Tibial artery (tissue), 4 donors: ENCODE measurements at regions not wholly inside any gene's neighbourhood (a gene's known extent, or its start where the extent isn't known, plus 50 kb on each side); places are given as distances from the start of the nearest gene placed in this dataset.

ENCODE experiments used
- DNase-seq, 2 donors: peaks; one replicate each; pipeline ENCODE4 v3.0.0-alpha.2; 2019
- H3K27ac ChIP-seq, 2 donors: fragments of 200-600 bp; sonication (generic) in 1 of 2; 1 replicate in 1 of 2; 2 replicates in 1 of 2; pipeline ENCODE4 v1.5.1; 2018 to 2019; ENCODE audit warnings: mild to moderate bottlenecking in 1 of 2
- H3K27me3 ChIP-seq, 2 donors: fragments of 200-600 bp; sonication (generic) in 1 of 2; one replicate each; pipeline versions ENCODE4 v1.5.1 to v1.6.0; 2016 to 2019
- H3K36me3 ChIP-seq, 3 donors: fragments of 200-600 bp; sonication (generic) in 2 of 3; one replicate each; pipeline ENCODE4 v1.5.1; 2016 to 2019; ENCODE audit warnings: mild to moderate bottlenecking in 2 of 3
- H3K4me1 ChIP-seq, 4 donors: fragments of 200-600 bp; sonication (generic) in 2 of 4; 1 replicate in 3 of 4; 2 replicates in 1 of 4; pipeline ENCODE4 v1.5.1; 2016 to 2019
- H3K4me3 ChIP-seq, 2 donors: fragments of 200-600 bp; sonication (generic) in 1 of 2; 1 replicate in 1 of 2; 2 replicates in 1 of 2; pipeline ENCODE4 v1.5.1; 2018 to 2019; ENCODE audit warnings: mild to moderate bottlenecking in 2 of 2
- H3K9me3 ChIP-seq, 3 donors: fragments of 200-600 bp; sonication (generic) in 1 of 3; one replicate each; pipeline ENCODE4 v1.5.1; 2016 to 2019
- intact Hi-C: fragments of 100-400 bp; cut with DNase I; formaldehyde crosslinking; loops from one replicate; pipeline ENCODE4 v1.15.0; 2023; ENCODE audit warnings: low total_unique reads
- TF ChIP-seq, protein P1 (sequence below), 2 experiments: fragments of 200-600 bp in 1 of 2; fragments of 450-650 bp in 1 of 2; IDR thresholded peaks; one replicate each; pipeline ENCODE4 v1.5.1; 2017 to 2019; ENCODE audit warnings: antibody characterized with exemption in 2 of 2, mild to moderate bottlenecking in 1 of 2, moderate library complexity in 1 of 2

DNA sequence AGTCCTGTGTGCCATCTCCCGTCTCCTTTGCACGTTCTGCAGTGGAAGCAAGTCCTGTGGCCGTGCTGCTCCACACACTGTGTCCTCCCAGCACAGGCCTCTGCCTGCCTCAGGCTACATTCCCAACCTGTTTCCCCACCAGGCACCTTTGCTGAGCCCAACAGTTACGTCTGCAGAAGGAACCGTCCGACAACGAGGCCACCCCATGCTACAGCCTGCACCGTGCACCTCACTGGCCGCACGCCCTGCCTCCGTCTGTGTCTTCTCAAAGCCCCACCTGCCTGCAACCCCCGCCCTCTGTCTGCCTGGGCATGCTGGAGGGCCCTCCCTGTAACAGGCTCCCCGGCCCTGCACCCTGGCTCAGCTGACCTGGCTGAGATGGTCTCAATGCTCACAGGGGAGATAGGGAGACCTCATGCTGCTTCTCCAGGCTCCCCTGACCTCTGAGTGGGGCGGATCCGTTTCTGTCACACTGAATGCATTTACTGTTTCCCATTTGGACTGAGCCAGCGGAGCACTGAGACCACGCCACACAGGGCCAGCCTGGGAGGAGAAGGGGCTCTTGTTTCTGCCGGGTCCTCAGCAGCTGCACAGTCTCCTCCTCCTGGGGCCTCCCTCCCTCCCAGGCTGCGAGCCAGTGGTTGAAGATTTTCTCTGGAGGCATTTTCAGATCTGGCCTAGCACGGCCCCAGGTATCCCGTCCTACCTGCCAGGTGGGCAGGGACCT is 109.1 kb upstream of the OTOS start:
- H3K27ac ChIP-seq: peak overlapping the region; percentile 90 to 97
- H3K36me3 ChIP-seq: no peaks in the 10 kb centered on the region
- intact Hi-C loops: loop anchor here (10.0 kb wide), 1 partner anchor 1965 kb away; the partner anchor contains the start of gene PER2
- no peaks in the 10 kb centered on the region for H3K27me3 ChIP-seq
- TF ChIP-seq, protein P1, sequence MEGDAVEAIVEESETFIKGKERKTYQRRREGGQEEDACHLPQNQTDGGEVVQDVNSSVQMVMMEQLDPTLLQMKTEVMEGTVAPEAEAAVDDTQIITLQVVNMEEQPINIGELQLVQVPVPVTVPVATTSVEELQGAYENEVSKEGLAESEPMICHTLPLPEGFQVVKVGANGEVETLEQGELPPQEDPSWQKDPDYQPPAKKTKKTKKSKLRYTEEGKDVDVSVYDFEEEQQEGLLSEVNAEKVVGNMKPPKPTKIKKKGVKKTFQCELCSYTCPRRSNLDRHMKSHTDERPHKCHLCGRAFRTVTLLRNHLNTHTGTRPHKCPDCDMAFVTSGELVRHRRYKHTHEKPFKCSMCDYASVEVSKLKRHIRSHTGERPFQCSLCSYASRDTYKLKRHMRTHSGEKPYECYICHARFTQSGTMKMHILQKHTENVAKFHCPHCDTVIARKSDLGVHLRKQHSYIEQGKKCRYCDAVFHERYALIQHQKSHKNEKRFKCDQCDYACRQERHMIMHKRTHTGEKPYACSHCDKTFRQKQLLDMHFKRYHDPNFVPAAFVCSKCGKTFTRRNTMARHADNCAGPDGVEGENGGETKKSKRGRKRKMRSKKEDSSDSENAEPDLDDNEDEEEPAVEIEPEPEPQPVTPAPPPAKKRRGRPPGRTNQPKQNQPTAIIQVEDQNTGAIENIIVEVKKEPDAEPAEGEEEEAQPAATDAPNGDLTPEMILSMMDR (IDR thresholded peaks at IDR 0.05): no peak
- H3K4me1 ChIP-seq: peaks cover 0 to 63% (median 47%) of the 10 kb centered on the region in 4 donors
- no peaks in the 10 kb centered on the region for H3K9me3 ChIP-seq
- no peak for DNase-seq
- no peak overlapping the region for H3K4me3 ChIP-seq

DNA sequence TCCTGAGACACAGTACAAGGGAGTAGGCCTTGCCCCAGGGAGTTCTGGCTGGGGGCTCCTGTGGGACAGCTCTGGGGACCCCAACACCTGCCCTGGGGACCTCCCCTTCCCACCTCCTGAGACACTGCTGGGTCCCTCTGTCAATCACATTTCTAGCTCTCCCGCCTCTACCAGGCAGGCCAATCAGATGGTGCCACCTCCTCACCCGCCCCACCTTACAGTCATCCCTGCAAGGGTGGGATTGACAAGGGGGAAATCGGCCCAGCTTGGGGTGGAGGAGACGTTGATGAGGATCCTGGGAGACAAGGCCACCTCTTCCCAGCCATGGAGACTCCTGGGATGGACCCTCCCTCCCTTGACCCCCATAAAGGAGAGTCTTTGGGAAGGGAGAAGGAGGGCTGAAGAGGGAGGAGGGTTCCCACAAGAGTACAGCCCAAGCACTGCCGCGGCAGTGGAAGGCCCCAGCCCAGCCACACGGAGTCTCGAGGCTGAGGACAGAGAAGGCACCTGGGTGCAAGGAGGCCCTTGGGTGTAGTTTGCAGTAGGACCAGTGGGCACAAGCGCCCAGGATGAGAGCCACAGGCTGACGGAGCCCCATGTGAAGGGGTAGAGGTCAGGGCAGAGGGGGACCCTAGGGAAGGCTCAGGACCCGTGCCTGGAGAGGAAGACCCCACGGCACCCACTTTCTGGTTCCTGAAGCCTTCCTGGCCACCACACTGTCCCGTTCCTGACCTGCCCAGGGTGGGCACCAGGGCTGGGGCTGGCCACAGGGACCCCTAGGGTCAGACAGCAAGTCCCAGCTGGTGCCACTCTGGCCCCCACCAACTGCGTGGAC is 109.9 kb upstream of the OTOS start:
- no peaks in the 10 kb centered on the region for H3K27me3 ChIP-seq
- peak overlapping the region; percentile 90 to 97 for H3K27ac ChIP-seq
- H3K9me3 ChIP-seq: no peaks in the 10 kb centered on the region
- H3K4me3 ChIP-seq: no peak overlapping the region
- H3K4me1 ChIP-seq: peaks cover 0 to 55% (median 44%) of the 10 kb centered on the region in 4 donors
- intact Hi-C loops: no loop called here
- DNase-seq: no peak
- TF ChIP-seq, protein P1 (IDR thresholded peaks at IDR 0.05): no peak
- no peaks in the 10 kb centered on the region for H3K36me3 ChIP-seq

DNA sequence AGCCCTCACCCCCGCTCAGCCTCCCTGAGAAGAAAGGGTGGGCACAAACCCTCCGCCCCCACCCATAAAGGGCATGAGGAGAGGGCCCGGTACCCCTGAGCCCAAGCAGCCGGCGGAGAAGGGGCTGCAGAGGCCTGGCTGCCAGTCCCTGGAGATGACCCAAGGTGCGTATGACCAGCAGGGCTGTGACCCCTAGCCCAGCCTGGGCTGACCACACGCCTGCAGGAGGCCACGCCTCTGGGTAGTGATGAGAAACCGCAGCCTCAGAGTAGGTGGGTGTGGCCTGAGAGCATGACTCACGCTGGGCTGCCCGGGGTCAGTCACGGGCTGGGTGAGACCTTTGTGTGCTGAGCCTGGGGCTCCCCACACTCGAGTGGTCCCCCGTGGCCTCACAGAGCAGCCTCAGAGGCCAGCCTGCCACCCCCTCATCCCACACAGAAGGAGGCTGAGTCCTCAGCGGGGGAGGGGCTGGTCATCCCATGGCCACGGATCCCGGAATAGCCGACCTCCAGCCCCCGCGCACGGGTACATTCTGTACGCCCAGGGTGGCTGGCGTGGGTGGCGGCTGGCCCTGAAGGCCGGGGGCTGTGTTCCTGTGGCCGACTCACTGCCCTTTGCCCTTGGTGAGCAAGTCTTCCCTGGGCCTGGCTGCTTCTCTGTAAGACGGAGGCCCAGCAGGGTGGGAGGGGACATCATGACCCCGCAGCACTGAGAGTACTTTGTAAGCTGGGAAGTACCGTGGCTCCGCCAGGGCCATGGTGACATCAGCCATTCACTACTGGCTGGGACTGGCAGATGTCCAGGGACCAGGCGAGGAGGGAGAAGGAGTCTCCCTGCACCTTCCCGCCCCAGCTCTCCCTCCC is 110.8 kb upstream of the OTOS start:
- Histone ChIP-seq H3K27me3 (no peaks in the 10 kb centered on the region), H3K4me3 (no peak overlapping the region), H3K4me1 (peaks cover 0 to 47% (median 37%) of the 10 kb centered on the region in 4 donors), H3K27ac (peak overlapping the region; percentile 90 to 97), H3K36me3 (no peaks in the 10 kb centered on the region), H3K9me3 (no peaks in the 10 kb centered on the region)
- intact Hi-C loops: no loop called here
- peak; percentile 94 to 99 for DNase-seq
- TF ChIP-seq, protein P1 (IDR thresholded peaks at IDR 0.05): no peak

DNA sequence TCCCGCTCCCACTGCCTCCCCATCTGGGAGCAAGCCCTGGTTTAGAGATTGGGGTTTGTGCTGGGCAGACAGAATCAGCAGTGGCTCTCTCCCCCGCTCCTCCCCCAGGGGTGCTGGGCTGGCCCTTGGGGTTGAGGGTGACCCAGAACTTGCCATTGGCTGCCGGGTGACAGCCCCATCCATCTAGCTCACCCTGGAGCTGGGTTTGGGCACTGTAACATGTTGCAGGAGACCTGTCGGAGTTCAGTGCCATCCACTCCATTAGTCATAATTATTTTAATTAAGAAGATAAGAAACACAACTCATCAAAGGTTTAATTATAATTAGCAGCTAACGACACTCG is 111.4 kb upstream of the OTOS start:
- H3K27me3 ChIP-seq: no peaks in the 10 kb centered on the region
- TF ChIP-seq, protein P1 (IDR thresholded peaks at IDR 0.05): no peak
- intact Hi-C loops: no loop called here
- peaks cover 0 to 44% (median 33%) of the 10 kb centered on the region in 4 donors for H3K4me1 ChIP-seq
- peak in 1 of 2 donors; percentile 69 for DNase-seq
- no peaks in the 10 kb centered on the region for H3K36me3 ChIP-seq
- no peak overlapping the region for H3K4me3 ChIP-seq
- H3K27ac ChIP-seq: peak overlapping the region; percentile 90 to 97
- H3K9me3 ChIP-seq: no peaks in the 10 kb centered on the region

DNA sequence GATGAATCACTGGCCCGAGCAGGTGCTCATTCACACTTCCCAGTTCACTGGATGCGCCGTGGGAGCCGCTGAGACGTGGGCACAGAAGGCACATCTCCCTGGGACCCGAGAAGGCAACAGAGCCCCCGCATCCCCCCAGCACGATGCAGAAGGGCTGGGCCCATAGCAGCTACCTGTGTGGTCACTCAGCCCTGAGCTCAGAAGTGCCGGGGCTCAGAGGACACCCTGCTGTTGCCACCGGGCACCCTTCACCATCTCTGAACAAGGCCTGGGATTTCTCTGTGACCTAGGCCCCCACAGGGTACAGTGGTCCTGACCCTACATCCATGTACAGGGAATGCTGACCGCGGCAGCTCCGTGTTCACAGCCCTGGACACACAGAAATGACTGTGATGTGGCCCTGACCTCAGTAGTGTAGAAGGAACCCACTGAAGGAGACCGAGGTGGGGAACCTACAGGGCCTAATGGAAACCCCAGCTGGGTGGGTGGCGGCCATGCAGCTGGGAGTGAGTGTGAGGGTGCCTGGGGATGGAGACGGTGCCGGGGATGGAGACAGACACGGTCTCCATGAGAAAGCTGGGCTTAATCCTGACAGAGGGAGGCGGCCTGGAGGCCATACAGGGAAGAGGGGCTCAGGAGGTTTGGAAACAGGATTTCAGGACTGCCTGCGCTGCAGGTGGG is 111.9 kb upstream of the OTOS start:
- TF ChIP-seq, protein P1 (IDR thresholded peaks at IDR 0.05): no peak
- intact Hi-C loops: no loop called here
- peak in 1 of 2 donors; percentile 64 for DNase-seq
- Histone ChIP-seq H3K9me3 (no peaks in the 10 kb centered on the region), H3K36me3 (no peaks in the 10 kb centered on the region), H3K4me3 (no peak overlapping the region), H3K4me1 (peaks cover 0 to 44% (median 33%) of the 10 kb centered on the region in 4 donors), H3K27ac (peak overlapping the region; percentile 90 to 97), H3K27me3 (no peaks in the 10 kb centered on the region)
